ENCODE measurements at regions not wholly inside any gene's neighbourhood (a gene's known extent, or its start where the extent isn't known, plus 50 kb on each side); places are given as distances from the start of the nearest gene placed in this dataset.

DNA sequence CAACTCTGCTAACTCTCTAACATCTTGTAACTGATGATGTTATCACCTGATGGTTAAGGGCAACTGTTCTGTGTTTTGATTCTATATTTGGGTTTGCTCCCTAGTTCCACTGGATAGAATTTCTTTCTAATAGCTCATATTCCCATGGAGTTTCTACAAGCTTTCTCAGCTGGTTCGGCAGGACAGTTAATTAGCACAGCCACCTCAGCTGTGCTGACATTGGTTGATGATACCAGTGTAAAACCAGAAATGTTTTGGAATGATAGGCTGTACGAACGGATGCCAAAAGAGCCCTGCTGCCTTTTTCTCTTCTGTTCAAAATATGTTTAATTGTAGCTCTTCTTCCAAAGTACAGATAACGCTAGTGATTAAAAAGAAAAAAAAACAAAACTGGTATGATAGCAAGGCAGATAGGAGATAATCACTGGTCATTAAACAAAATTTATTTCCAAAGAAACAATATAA lies 440.5 kb upstream of the ZNF608 start:
- POLR2A ChIA-PET: no interaction called here
- Mint-ChIP-seq H3K4me1 (ENCODE audit: low read depth) (no peaks in the 10 kb centered on the region), H3K9me3 (ENCODE audit: insufficient read depth) (no peaks in the 10 kb centered on the region), H3K27ac (no peak overlapping the region), H3K27me3 (ENCODE audit: low read depth) (no peaks in the 10 kb centered on the region), H3K4me3 (no peak overlapping the region), H3K36me3 (ENCODE audit: low read depth) (no peaks in the 10 kb centered on the region)
- no peak for ATAC-seq
- CTCF ChIA-PET: interaction anchor here (0.7 kb wide), 1 partner anchor 40 kb away, joined by 3 read pairs; no protein-coding TSS in a partner anchor
- no peak for DNase-seq

DNA sequence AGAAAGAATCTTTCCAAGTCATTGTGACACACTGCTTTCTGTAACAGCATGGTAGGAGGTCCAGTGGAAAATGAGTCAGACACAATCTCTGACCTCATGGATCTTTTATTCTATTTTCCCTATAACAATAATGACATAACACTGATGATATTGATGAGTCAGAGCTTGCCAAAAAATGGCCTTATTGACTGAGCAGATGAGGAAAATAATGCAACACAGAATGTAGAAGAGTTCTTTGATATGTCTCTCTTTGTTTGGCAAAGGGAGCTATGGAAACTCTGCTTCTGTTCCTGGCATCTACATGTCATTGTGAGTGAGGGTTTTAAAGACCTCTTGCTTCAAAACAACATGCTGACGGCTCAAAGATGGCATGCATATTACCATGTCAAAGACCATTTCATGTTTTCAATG lies 443.1 kb upstream of the ZNF608 start:
- ATAC-seq: no peak

DNA sequence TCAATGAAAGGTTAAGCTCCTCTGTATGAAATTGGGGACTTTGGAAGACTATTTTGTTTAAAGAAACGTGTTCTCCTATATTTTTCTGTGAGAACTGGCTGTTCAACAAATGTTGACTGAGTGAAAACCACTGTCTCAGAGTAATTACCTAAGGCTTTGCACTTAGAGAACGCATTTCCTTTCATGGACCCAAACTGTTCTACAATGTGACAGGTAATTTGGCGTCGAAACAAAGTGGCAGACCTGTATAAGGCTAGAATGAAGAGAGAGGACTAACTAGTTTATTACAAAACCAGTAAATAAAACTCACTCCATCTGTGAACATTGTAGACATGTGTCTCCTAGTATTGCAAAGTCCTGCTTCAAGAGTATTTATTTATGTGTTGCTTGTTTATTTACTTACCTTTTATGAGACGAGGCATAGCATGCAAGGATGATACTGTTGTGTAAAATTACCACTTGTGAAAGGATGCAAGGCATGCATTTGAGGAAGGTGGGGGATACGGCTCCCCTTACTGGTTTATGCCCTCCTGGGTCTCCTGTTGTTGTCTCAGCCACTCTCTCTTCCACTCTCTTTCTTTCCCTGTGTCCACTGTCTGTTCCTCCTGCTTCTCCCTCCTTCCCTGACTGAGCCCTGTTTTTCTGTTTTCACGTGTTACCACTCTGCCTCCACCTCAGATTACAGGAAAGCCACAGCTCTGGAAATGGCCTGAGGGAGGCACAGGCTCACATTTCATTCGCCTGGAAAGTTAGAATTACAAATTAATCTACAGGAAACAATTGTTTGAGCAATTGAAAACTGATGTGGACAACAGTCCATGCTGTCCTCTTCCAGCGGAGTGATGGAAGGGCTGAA lies 444.0 kb upstream of the ZNF608 start:
- no peaks in the 10 kb centered on the region for H3K4me1 Mint-ChIP-seq (ENCODE audit: low read depth)
- DNase-seq: no peak
- no peaks in the 10 kb centered on the region for H3K27me3 Mint-ChIP-seq (ENCODE audit: low read depth)
- ChIA-PET CTCF (no interaction called here), POLR2A (no interaction called here)
- H3K4me3 Mint-ChIP-seq: no peak overlapping the region
- no peak for ATAC-seq
- no peaks in the 10 kb centered on the region for H3K36me3 Mint-ChIP-seq (ENCODE audit: low read depth)
- no peaks in the 10 kb centered on the region for H3K9me3 Mint-ChIP-seq (ENCODE audit: insufficient read depth)
- H3K27ac Mint-ChIP-seq: no peak overlapping the region

More for the DNA sequence above, 443.1 kb upstream of the ZNF608 start:
- ChIA-PET CTCF (no interaction called here), POLR2A (no interaction called here)
- no peaks in the 10 kb centered on the region for H3K4me1 Mint-ChIP-seq (ENCODE audit: low read depth)
- no peak for DNase-seq
- H3K9me3 Mint-ChIP-seq (ENCODE audit: insufficient read depth): no peaks in the 10 kb centered on the region
- H3K27ac Mint-ChIP-seq: no peak overlapping the region
- no peaks in the 10 kb centered on the region for H3K27me3 Mint-ChIP-seq (ENCODE audit: low read depth)
- no peaks in the 10 kb centered on the region for H3K36me3 Mint-ChIP-seq (ENCODE audit: low read depth)
- H3K4me3 Mint-ChIP-seq: no peak overlapping the region

DNA sequence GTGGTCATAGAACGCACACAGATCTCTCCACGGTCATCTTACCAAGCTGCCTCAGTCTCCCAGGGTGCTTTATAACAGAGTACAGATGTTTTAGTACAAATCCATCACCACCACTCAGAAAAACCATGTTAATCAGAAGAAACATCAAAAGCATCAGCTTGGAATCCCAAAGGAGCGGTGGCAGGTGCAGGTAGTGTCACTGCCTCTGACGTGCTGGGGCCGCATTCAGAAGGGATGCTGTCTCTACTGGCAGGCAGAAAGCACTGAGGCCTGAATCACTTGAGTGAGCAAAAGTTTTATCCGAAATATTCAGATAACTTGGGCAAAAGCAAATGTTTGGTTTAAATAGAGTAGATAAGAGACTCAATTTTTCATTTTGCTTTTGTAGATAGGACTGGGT lies 448.4 kb upstream of the ZNF608 start:
- no peak for DNase-seq
- Mint-ChIP-seq H3K9me3 (ENCODE audit: insufficient read depth) (no peaks in the 10 kb centered on the region), H3K36me3 (ENCODE audit: low read depth) (no peaks in the 10 kb centered on the region), H3K4me3 (no peak overlapping the region), H3K27ac (no peak overlapping the region), H3K27me3 (ENCODE audit: low read depth) (no peaks in the 10 kb centered on the region), H3K4me1 (ENCODE audit: low read depth) (no peaks in the 10 kb centered on the region)
- ATAC-seq: no peak
- CTCF ChIA-PET: no interaction called here
- POLR2A ChIA-PET: no interaction called here

DNA sequence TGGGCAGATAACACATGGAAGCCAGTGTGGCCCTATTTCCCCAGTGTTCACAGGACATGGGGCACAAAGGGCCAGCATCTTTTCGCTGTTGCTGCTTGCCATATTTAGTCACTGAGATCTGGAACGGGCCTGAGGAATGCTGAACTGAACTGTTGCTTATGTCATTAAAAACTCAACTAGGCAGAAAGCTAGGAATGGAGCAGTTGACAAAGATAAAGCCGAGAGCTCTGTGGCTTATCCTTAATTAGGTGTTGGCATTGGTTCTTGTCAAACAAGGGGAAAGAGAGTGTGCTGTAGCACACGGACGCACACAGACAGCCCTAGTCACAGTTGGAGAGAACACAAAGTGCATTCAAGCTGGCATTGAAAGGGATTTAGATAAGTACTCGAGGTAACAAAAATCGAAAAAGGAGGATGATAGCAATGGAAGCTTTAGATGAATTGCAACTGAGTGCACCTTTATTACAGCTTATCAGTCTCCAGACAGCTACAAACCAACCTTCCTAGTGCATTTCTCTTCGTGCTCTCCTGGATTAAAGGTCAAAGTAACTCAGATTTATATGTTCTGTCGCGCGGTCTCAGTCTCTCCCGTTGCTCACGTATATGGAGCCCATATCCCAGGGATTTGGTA lies 450.2 kb upstream of the ZNF608 start:
- DNase-seq (no peak), ATAC-seq (no peak)
- no peaks in the 10 kb centered on the region for H3K9me3 Mint-ChIP-seq (ENCODE audit: insufficient read depth)
- no peak overlapping the region for H3K27ac Mint-ChIP-seq
- no peak overlapping the region for H3K4me3 Mint-ChIP-seq
- H3K27me3 Mint-ChIP-seq (ENCODE audit: low read depth): no peaks in the 10 kb centered on the region
- H3K4me1 Mint-ChIP-seq (ENCODE audit: low read depth): no peaks in the 10 kb centered on the region
- POLR2A ChIA-PET: no interaction called here
- CTCF ChIA-PET: no interaction called here
- H3K36me3 Mint-ChIP-seq (ENCODE audit: low read depth): no peaks in the 10 kb centered on the region

DNA sequence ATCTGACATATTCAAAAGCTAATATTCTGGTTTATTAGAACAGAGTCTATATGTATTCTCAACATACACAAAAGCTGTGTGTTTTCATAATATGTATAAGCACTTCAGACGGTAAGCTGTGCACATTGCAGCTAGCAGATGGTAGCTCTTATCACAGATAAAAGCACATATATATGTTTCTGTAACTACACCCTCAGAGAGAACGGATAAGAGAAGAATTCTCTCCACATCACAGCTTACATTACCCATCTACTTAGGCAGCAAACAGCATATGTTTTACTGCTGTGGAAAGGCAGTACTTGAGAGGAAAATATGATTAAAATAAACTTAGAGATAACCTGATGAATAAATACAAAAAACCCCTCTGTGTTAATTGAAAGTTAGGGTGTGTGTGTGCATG lies 450.9 kb upstream of the ZNF608 start:
- no peaks in the 10 kb centered on the region for H3K36me3 Mint-ChIP-seq (ENCODE audit: low read depth)
- ATAC-seq: no peak
- H3K9me3 Mint-ChIP-seq (ENCODE audit: insufficient read depth): no peaks in the 10 kb centered on the region
- DNase-seq: no peak
- POLR2A ChIA-PET: no interaction called here
- H3K27me3 Mint-ChIP-seq (ENCODE audit: low read depth): no peaks in the 10 kb centered on the region
- no peak overlapping the region for H3K27ac Mint-ChIP-seq
- no peaks in the 10 kb centered on the region for H3K4me1 Mint-ChIP-seq (ENCODE audit: low read depth)
- CTCF ChIA-PET: no interaction called here
- H3K4me3 Mint-ChIP-seq: no peak overlapping the region

DNA sequence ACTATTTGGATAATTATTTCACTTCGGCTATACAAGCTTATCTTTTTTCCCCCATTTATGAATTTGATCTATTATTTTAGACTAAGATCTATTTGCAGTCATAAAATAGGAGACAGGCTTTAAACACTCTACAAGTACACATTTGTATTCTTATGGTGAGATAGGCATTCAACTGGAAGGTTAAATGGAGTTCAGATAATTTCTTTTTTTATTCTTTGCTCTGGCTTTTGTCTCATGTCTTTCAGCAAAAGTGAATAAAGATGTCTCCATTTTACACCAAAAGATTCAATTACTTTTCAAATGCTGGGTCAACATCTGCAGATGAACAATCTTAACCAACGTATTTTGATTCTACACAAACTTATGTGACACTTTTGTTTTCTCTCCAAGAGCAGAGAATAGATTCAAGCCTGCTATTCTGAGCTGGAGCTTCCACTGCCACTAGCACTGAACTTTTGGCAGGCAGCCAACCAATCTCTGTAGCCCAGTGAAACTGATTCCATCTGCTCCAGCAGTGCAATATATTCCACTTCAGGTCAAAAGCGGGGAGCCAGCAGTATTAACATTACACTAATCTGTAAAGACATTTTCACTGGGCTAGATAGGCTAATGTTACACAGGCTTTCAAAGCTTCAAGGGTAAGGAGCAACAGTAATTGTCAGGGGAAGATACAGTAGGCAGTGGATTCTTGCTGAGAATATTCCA lies 452.0 kb upstream of the ZNF608 start:
- Mint-ChIP-seq H3K4me3 (no peak overlapping the region), H3K27me3 (ENCODE audit: low read depth) (no peaks in the 10 kb centered on the region), H3K9me3 (ENCODE audit: insufficient read depth) (no peaks in the 10 kb centered on the region), H3K4me1 (ENCODE audit: low read depth) (no peaks in the 10 kb centered on the region), H3K27ac (no peak overlapping the region), H3K36me3 (ENCODE audit: low read depth) (no peaks in the 10 kb centered on the region)
- POLR2A ChIA-PET: no interaction called here
- no peak for DNase-seq
- no peak for ATAC-seq
- CTCF ChIA-PET: no interaction called here

DNA sequence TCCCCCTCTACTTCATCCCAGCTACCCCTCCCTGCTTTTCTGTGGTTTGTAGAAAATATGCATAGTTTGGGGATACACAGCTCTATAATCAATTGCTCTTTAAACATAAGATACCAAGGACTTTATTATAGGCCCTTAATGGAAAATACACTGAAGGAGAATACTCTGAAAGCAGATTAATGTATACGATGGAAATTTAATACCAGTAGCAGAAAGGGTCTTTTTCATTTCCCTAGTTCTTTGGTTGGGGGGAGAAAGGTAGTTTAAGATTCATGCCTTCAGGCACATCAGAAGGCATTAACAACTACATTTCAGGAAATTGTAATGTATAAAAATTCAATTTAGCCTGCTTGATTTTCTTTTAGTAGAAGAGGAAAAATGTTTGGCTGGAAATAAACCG lies 452.9 kb upstream of the ZNF608 start:
- no peaks in the 10 kb centered on the region for H3K9me3 Mint-ChIP-seq (ENCODE audit: insufficient read depth)
- ATAC-seq (no peak), DNase-seq (no peak)
- no peak overlapping the region for H3K27ac Mint-ChIP-seq
- H3K27me3 Mint-ChIP-seq (ENCODE audit: low read depth): no peaks in the 10 kb centered on the region
- no peaks in the 10 kb centered on the region for H3K36me3 Mint-ChIP-seq (ENCODE audit: low read depth)
- no peak overlapping the region for H3K4me3 Mint-ChIP-seq
- POLR2A ChIA-PET: no interaction called here
- no peaks in the 10 kb centered on the region for H3K4me1 Mint-ChIP-seq (ENCODE audit: low read depth)
- CTCF ChIA-PET: no interaction called here

DNA sequence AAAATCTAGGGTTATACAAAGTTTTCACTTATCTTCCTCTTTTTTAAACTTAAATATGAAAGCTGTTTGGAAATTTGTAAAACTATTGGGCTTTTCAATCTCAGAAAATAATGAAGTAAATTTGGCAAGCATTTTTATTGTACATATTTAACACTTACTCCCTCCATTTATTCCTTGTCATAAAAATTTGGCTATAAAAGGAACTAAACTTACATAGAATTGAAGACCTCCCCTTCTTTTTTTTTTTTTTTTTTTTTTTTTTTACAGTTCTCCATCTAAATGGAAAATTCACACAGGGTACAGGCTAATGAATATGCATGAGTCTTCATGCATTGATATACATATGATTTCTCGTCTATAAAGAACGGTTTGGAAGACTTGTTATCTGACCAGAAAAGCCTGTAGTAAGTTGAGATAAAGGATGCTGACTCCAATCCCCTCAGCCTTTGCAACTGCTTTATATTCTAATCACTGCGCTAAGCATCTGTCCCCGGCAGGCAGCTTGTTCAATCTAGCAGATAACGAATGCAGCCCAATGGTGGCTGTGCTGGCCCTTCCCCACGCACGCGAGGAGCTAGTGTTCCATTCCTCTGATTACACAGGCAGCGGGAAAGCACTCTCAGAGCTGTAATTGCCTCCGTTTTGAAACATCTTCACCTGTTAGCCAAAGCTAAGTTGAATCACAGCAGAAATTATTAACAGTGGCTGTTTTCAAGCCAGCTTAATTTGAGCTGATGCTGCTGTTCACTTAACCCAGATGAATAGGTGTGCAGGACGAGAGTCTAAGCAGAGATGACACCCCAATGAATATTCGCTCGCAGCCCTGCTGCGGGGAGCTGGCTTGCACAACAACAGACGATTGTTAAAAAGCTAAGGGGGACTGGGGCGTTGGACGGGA lies 453.8 kb upstream of the ZNF608 start:
- CTCF ChIA-PET: no interaction called here
- DNase-seq: no peak
- Mint-ChIP-seq H3K27me3 (ENCODE audit: low read depth) (no peaks in the 10 kb centered on the region), H3K9me3 (ENCODE audit: insufficient read depth) (no peaks in the 10 kb centered on the region), H3K27ac (no peak overlapping the region), H3K4me1 (ENCODE audit: low read depth) (no peaks in the 10 kb centered on the region), H3K36me3 (ENCODE audit: low read depth) (no peaks in the 10 kb centered on the region), H3K4me3 (no peak overlapping the region)
- ATAC-seq: no peak
- POLR2A ChIA-PET: no interaction called here

DNA sequence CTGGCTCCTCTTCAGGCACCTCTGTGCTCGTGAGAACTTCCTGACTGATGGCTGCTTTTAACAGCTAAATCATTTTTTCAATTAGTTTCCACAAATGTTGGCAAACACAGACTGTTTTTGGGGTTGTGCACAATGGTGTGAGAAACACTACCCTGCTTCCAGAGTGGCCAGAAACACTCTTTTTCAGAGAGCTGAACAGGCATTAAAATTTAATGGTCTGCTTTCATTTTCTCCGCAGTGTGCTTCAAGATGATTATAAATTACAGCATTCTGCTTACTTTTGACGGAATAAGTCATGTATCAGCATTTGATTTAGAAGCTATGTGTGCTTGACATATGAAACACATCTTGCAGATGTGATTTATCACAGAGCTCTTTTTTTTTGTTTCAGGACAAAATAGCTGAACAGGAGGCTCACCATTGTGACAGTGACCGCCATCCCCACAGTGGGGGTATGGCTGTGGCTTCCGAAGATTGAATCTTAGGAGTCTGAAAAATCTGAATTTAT lies 454.5 kb upstream of the ZNF608 start:
- peaks cover 6% of the 10 kb centered on the region for H3K9me3 Mint-ChIP-seq (ENCODE audit: insufficient read depth)
- H3K4me3 Mint-ChIP-seq: no peak overlapping the region
- no peak for DNase-seq
- POLR2A ChIA-PET: no interaction called here
- no peak for ATAC-seq
- H3K27ac Mint-ChIP-seq: no peak overlapping the region
- no peaks in the 10 kb centered on the region for H3K4me1 Mint-ChIP-seq (ENCODE audit: low read depth)
- H3K27me3 Mint-ChIP-seq (ENCODE audit: low read depth): no peaks in the 10 kb centered on the region
- CTCF ChIA-PET: no interaction called here
- H3K36me3 Mint-ChIP-seq (ENCODE audit: low read depth): no peaks in the 10 kb centered on the region

DNA sequence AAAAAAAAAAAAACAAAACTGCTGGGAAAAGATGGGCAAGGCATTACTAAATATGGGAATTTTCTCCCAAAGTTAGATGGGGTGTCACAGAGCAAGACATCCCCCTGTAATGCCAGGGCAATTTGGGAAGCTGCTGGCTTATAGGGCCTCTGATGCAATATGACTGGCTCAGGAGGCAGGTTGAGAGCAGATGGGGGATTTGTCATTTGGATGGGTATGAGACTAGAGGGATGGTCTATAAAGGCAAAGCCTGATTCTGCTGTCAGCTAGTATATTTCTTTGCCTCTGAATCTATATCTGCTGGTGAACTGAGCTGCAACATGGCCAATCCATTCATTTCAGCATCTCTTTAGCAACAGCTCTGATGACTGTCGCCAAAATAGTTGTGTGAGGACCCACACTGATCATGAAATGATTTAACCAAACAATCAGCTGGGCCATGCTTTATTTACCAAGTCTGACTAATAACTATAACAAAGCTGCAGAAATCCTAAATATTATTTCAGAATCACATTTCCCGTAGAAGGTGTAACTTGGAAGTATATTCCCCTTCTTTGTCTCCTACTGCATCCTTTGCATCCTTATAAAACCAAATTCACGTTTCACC lies 455.1 kb upstream of the ZNF608 start:
- Mint-ChIP-seq H3K4me3 (no peak overlapping the region), H3K4me1 (ENCODE audit: low read depth) (no peaks in the 10 kb centered on the region), H3K27me3 (ENCODE audit: low read depth) (no peaks in the 10 kb centered on the region), H3K9me3 (ENCODE audit: insufficient read depth) (peaks cover 8% of the 10 kb centered on the region), H3K27ac (no peak overlapping the region), H3K36me3 (ENCODE audit: low read depth) (no peaks in the 10 kb centered on the region)
- POLR2A ChIA-PET: no interaction called here
- ATAC-seq: no peak
- DNase-seq: no peak
- CTCF ChIA-PET: no interaction called here
